ENCODE measurements at regions not wholly inside any gene's neighbourhood (a gene's known extent, or its start where the extent isn't known, plus 50 kb on each side); places are given as distances from the start of the nearest gene placed in this dataset.

- H3K27me3 ChIP-seq (ENCODE audit: insufficient read depth, low read length): no peaks in the 10 kb centered on the region
- H4K5ac ChIP-seq (ENCODE audit: insufficient read length, low read depth, low read length): no peak overlapping the region
- H3K9ac ChIP-seq (ENCODE audit: extremely low read depth, insufficient read length, low read length): no peak overlapping the region
- H3K23me2 ChIP-seq (ENCODE audit: insufficient read length, low read depth, low read length, poor library complexity, severe bottlenecking): no peaks in the 10 kb centered on the region
- no peaks in the 10 kb centered on the region for H3K79me1 ChIP-seq (ENCODE audit: insufficient read depth, low read depth, low read length, poor library complexity, severe bottlenecking)
- TF ChIP-seq CTCF (conservative IDR thresholded peaks at IDR 0.05): no peak
- H3K4me1 ChIP-seq (ENCODE audit: insufficient read depth, low read length): no peaks in the 10 kb centered on the region
- no peak overlapping the region for H3K23ac ChIP-seq (ENCODE audit: insufficient read length, low read depth, low read length)
- no peak overlapping the region for H3K4ac ChIP-seq (ENCODE audit: low read depth, low read length)
- H3K56ac ChIP-seq (ENCODE audit: insufficient read length, low read depth, low read length): no peak overlapping the region
- no peak overlapping the region for H3T11ph ChIP-seq (ENCODE audit: low read length)
- no peak overlapping the region for H2BK12ac ChIP-seq (ENCODE audit: insufficient read length, low read depth, low read length)
- no peak overlapping the region for H2BK15ac ChIP-seq (ENCODE audit: low read depth, low read length)
- peak overlapping the region in 2 of 3 experiments; percentile 41 to 88; a peak in 2 of 7 replicates for H3K27ac Mint-ChIP-seq
- no peak overlapping the region for H4K8ac ChIP-seq (replicated peaks; ENCODE audit: insufficient read length, low read depth, low read length)
- no peaks in the 10 kb centered on the region for H3K9me3 Mint-ChIP-seq
- H3K14ac ChIP-seq (ENCODE audit: insufficient read depth, low read length): no peak overlapping the region
- H2BK5ac ChIP-seq (ENCODE audit: insufficient read length, low read length): no peak overlapping the region
- H3K79me2 ChIP-seq (ENCODE audit: insufficient read depth, low read length): no peaks in the 10 kb centered on the region
- no peak for DNase-seq
- no peaks in the 10 kb centered on the region for H3K4me1 Mint-ChIP-seq
- H2BK120ac ChIP-seq (ENCODE audit: low read depth, low read length, poor library complexity, severe bottlenecking): no peak overlapping the region
- peaks cover 0 to 4% (median 0%) of the 10 kb centered on the region in 3 experiments; a peak in 2 of 7 replicates for H3K36me3 Mint-ChIP-seq (ENCODE audit: insufficient read depth in 1 of 3, low read depth in 3 of 3)
- H3K27me3 Mint-ChIP-seq (ENCODE audit: low read depth): no peaks in the 10 kb centered on the region
- H3K27ac ChIP-seq (ENCODE audit: insufficient read length, low read depth, low read length): no peak overlapping the region
- no peak overlapping the region for H3K4me2 ChIP-seq (ENCODE audit: insufficient read depth, insufficient read length, low read length)
- H4K91ac ChIP-seq (ENCODE audit: insufficient read length, low read depth, low read length): no peak overlapping the region
- H3K18ac ChIP-seq (ENCODE audit: insufficient read length, low read depth, low read length): no peak overlapping the region
- no peaks in the 10 kb centered on the region for H4K20me1 ChIP-seq (ENCODE audit: control insufficient read depth, insufficient read depth, insufficient read length)
- no peaks in the 10 kb centered on the region for H3K9me3 ChIP-seq (ENCODE audit: control insufficient read depth, low read depth, low read length)
- H2AFZ ChIP-seq (ENCODE audit: low read length): no peak overlapping the region
- WGBS (ENCODE audit: extremely low coverage, insufficient read length, low lambda C conversion rate): no CpG with 5 or more reads among the region's 4 CpGs
- H3K4me3 Mint-ChIP-seq: no peak overlapping the region
- H2AK5ac ChIP-seq (ENCODE audit: insufficient read length, low read length): no peak overlapping the region
- H2BK20ac ChIP-seq (ENCODE audit: low read depth, low read length, poor library complexity, severe bottlenecking): no peak overlapping the region
These were observed 234.6 kb upstream of the CDH19 start for GRCh38 chr18:66838340-66838987.
